ENCODE measurements at regions not wholly inside any gene's neighbourhood (a gene's known extent, or its start where the extent isn't known, plus 50 kb on each side); places are given as distances from the start of the nearest gene placed in this dataset.

- Histone ChIP-seq H3K4me3 (no peak overlapping the region), H3K36me3 (ENCODE audit: insufficient read depth in 1 of 2, low read depth in 1 of 2) (no peaks in the 10 kb centered on the region), H3K27ac (no peak overlapping the region), H3K27me3 (ENCODE audit: insufficient read depth in 3 of 3, low read length in 2 of 3) (no peaks in the 10 kb centered on the region), H3K9me3 (no peaks in the 10 kb centered on the region), H3K4me1 (no peaks in the 10 kb centered on the region)
- intact Hi-C loops (cut with DNase I): no loop called here
- ATAC-seq: no peak
- WGBS, 3 donors: 51 to 61% (median 58%) methylated on average over 4 of the region's 4 CpGs
- no peak for DNase-seq
- TF ChIP-seq CTCF (IDR thresholded peaks at IDR 0.05): no peak
Measured at GRCh38 chr2:156697906-156698305, 261.7 kb downstream of the GPD2 start.

DNA sequence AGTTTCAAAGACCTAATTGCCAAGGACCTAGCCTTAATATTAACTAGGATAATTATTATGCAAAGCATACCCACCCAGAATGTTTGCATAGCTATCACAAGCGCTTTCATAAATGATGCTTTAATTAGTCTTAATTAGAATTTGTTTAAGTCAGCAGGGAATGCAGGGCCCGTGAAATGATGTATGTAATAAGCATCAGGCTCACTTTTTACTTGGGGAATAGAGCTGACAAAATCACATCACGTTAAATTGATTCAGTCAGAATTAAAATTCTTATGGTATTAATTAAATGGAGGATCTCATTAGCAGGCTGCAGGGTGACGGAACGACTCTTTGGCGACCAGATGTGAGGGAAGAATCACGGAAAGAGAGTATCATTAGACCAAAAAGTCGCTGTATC, 264.5 kb downstream of the GPD2 start:
- TF ChIP-seq CTCF (IDR thresholded peaks at IDR 0.05): no peak

GRCh38 chr2:156702541-156702940, 266.4 kb downstream of the GPD2 start:
- no peak for DNase-seq
- TF ChIP-seq CTCF (IDR thresholded peaks at IDR 0.05): no peak
- intact Hi-C loops (cut with DNase I): no loop called here
- Histone ChIP-seq H3K36me3 (ENCODE audit: insufficient read depth in 1 of 2, low read depth in 1 of 2) (no peaks in the 10 kb centered on the region), H3K27me3 (ENCODE audit: insufficient read depth in 3 of 3, low read length in 2 of 3) (no peaks in the 10 kb centered on the region), H3K4me3 (no peak overlapping the region), H3K4me1 (peaks cover 5% of the 10 kb centered on the region), H3K9me3 (no peaks in the 10 kb centered on the region), H3K27ac (no peak overlapping the region)
- no peak for ATAC-seq
- WGBS, 3 donors: 56 to 60% (median 58%) methylated on average over 3 of the region's 3 CpGs

More for the DNA sequence above, 264.5 kb downstream of the GPD2 start:
- Histone ChIP-seq H3K36me3 (ENCODE audit: insufficient read depth in 1 of 2, low read depth in 1 of 2) (no peaks in the 10 kb centered on the region), H3K9me3 (no peaks in the 10 kb centered on the region), H3K4me3 (no peak overlapping the region), H3K27me3 (ENCODE audit: insufficient read depth in 3 of 3, low read length in 2 of 3) (no peaks in the 10 kb centered on the region), H3K27ac (no peak overlapping the region), H3K4me1 (peaks cover 5% of the 10 kb centered on the region)
- whole genome bisulfite sequencing, 3 donors: 82 to 89% (median 86%) methylated on average over 8 of the region's 8 CpGs
- DNase-seq: no peak
- ATAC-seq: no peak
- intact Hi-C loops (cut with DNase I): no loop called here

DNA sequence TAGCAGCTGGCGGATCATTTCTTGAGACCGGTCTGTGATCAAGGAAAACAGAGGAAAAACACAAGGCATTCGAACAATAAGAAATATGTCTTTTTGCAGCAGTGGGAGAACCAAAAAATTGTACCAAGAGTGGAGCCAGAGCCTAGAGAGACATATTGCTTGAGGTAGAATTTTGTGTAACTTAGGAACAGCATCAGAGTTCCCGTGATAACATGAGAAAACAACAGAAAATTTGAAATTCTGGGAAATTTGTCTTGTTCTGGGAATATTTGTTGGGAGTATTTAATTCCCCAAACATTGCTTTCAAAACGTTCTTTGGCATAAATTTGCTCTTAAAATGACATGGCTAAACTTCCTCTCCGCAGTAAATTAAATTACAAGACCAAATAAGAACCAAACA, 267.5 kb downstream of the GPD2 start:
- intact Hi-C loops (cut with DNase I): no loop called here
- Histone ChIP-seq H3K4me1 (peaks cover 5% of the 10 kb centered on the region), H3K9me3 (no peaks in the 10 kb centered on the region), H3K36me3 (ENCODE audit: insufficient read depth in 1 of 2, low read depth in 1 of 2) (no peaks in the 10 kb centered on the region), H3K27me3 (ENCODE audit: insufficient read depth in 3 of 3, low read length in 2 of 3) (no peaks in the 10 kb centered on the region), H3K4me3 (no peak overlapping the region), H3K27ac (no peak overlapping the region)
- TF ChIP-seq CTCF (IDR thresholded peaks at IDR 0.05): no peak
- 35 to 41% (median 38%) methylated on average over 6 of the region's 6 CpGs for WGBS, 3 donors
- DNase-seq (no peak), ATAC-seq (peak in 1 of 4 donors; percentile 22)

- no peak for TF ChIP-seq CTCF (IDR thresholded peaks at IDR 0.05)
- no peaks in the 10 kb centered on the region for H3K9me3 ChIP-seq
- 12 to 34% (median 26%) methylated on average over 3 of the region's 3 CpGs for WGBS, 3 donors
- H3K4me1 ChIP-seq: peaks cover 5% of the 10 kb centered on the region
- intact Hi-C loops (cut with DNase I): no loop called here
- no peaks in the 10 kb centered on the region for H3K27me3 ChIP-seq (ENCODE audit: insufficient read depth in 3 of 3, low read length in 2 of 3)
- no peaks in the 10 kb centered on the region for H3K36me3 ChIP-seq (ENCODE audit: insufficient read depth in 1 of 2, low read depth in 1 of 2)
- no peak overlapping the region for H3K4me3 ChIP-seq
- DNase-seq (no peak), ATAC-seq (peak in 1 of 4 donors; percentile 30)
- no peak overlapping the region for H3K27ac ChIP-seq
Measured at GRCh38 chr2:156704132-156704531, 268.0 kb downstream of the GPD2 start.
